H1 (cell line): ENCODE measurements at regions not wholly inside any gene's neighbourhood (a gene's known extent, or its start where the extent isn't known, plus 50 kb on each side); places are given as distances from the start of the nearest gene placed in this dataset.

Source experiments
- CBX8 ChIP-seq: fragments of 300-800, 300-1000 bp; sonication (generic); IDR thresholded peaks from 2 replicates; pipeline ENCODE4 v1.7.1; 2016; ENCODE audit warnings: low read depth, low read length, borderline replicate concordance
- EP300 ChIP-seq, 2 experiments: IDR thresholded peaks; 1 replicate in 1 of 2; 2 replicates in 1 of 2; pipeline ENCODE4 v1.6.1; 2011 to 2012; ENCODE audit warnings: low read depth in 2 of 2, low read length in 2 of 2, mild to moderate bottlenecking in 2 of 2, borderline replicate concordance in 1 of 2, inconsistent platforms in 1 of 2, moderate library complexity in 1 of 2
- GABPA ChIP-seq: IDR thresholded peaks from 2 replicates; pipeline ENCODE4 v1.6.1; 2011; ENCODE audit warnings: mild to moderate bottlenecking, low read length, moderate library complexity, borderline replicate concordance; ENCODE audit not compliant: insufficient read depth
- SIX5 ChIP-seq: IDR thresholded peaks from 2 replicates; pipeline ENCODE4 v1.6.1; 2011; ENCODE audit warnings: mild to moderate bottlenecking, low read depth, low read length
- TBP ChIP-seq: IDR thresholded peaks from 2 replicates; pipeline ENCODE4 v1.6.1; 2011; ENCODE audit warnings: low read depth, low read length, improper control_type of control experiment
- ZNF274 ChIP-seq: IDR thresholded peaks from 2 replicates; pipeline ENCODE4 v1.7.0; 2012; ENCODE audit warnings: low read length, borderline replicate concordance; ENCODE audit errors: extremely low read depth
- TF ChIP-seq, protein P1 (sequence below): fragments of 300-600 bp; sonication (generic); IDR thresholded peaks from 2 replicates; pipeline ENCODE4 v1.7.1; 2012; ENCODE audit warnings: low read length, moderate library complexity, mild to moderate bottlenecking, inconsistent platforms; ENCODE audit not compliant: insufficient replicate concordance
- TF ChIP-seq, protein P2 (sequence below): IDR thresholded peaks from 2 replicates; pipeline ENCODE4 v1.6.1; 2011; ENCODE audit warnings: low read length, improper control_type of control experiment

DNA sequence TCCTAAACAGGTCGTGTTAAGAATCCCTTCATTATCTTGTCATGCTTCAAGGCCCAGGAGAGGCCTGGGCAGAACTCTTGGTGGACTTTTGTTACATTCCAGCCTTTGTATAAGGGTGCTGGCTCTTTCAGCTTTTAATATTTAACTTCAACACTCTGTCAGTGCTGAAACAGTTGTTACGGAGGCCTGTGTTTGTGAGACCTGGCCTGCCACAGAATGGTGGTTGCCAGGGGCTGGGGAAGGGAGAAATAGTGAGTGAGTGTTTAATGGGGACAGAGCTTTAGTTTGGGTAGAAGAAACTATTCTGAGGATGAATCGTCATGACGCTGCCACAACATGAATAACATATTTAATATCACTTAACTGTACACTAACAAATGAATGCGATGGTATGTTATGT is 1027.6 kb upstream of the PRKX start (continued):
- TF ChIP-seq, protein P1, sequence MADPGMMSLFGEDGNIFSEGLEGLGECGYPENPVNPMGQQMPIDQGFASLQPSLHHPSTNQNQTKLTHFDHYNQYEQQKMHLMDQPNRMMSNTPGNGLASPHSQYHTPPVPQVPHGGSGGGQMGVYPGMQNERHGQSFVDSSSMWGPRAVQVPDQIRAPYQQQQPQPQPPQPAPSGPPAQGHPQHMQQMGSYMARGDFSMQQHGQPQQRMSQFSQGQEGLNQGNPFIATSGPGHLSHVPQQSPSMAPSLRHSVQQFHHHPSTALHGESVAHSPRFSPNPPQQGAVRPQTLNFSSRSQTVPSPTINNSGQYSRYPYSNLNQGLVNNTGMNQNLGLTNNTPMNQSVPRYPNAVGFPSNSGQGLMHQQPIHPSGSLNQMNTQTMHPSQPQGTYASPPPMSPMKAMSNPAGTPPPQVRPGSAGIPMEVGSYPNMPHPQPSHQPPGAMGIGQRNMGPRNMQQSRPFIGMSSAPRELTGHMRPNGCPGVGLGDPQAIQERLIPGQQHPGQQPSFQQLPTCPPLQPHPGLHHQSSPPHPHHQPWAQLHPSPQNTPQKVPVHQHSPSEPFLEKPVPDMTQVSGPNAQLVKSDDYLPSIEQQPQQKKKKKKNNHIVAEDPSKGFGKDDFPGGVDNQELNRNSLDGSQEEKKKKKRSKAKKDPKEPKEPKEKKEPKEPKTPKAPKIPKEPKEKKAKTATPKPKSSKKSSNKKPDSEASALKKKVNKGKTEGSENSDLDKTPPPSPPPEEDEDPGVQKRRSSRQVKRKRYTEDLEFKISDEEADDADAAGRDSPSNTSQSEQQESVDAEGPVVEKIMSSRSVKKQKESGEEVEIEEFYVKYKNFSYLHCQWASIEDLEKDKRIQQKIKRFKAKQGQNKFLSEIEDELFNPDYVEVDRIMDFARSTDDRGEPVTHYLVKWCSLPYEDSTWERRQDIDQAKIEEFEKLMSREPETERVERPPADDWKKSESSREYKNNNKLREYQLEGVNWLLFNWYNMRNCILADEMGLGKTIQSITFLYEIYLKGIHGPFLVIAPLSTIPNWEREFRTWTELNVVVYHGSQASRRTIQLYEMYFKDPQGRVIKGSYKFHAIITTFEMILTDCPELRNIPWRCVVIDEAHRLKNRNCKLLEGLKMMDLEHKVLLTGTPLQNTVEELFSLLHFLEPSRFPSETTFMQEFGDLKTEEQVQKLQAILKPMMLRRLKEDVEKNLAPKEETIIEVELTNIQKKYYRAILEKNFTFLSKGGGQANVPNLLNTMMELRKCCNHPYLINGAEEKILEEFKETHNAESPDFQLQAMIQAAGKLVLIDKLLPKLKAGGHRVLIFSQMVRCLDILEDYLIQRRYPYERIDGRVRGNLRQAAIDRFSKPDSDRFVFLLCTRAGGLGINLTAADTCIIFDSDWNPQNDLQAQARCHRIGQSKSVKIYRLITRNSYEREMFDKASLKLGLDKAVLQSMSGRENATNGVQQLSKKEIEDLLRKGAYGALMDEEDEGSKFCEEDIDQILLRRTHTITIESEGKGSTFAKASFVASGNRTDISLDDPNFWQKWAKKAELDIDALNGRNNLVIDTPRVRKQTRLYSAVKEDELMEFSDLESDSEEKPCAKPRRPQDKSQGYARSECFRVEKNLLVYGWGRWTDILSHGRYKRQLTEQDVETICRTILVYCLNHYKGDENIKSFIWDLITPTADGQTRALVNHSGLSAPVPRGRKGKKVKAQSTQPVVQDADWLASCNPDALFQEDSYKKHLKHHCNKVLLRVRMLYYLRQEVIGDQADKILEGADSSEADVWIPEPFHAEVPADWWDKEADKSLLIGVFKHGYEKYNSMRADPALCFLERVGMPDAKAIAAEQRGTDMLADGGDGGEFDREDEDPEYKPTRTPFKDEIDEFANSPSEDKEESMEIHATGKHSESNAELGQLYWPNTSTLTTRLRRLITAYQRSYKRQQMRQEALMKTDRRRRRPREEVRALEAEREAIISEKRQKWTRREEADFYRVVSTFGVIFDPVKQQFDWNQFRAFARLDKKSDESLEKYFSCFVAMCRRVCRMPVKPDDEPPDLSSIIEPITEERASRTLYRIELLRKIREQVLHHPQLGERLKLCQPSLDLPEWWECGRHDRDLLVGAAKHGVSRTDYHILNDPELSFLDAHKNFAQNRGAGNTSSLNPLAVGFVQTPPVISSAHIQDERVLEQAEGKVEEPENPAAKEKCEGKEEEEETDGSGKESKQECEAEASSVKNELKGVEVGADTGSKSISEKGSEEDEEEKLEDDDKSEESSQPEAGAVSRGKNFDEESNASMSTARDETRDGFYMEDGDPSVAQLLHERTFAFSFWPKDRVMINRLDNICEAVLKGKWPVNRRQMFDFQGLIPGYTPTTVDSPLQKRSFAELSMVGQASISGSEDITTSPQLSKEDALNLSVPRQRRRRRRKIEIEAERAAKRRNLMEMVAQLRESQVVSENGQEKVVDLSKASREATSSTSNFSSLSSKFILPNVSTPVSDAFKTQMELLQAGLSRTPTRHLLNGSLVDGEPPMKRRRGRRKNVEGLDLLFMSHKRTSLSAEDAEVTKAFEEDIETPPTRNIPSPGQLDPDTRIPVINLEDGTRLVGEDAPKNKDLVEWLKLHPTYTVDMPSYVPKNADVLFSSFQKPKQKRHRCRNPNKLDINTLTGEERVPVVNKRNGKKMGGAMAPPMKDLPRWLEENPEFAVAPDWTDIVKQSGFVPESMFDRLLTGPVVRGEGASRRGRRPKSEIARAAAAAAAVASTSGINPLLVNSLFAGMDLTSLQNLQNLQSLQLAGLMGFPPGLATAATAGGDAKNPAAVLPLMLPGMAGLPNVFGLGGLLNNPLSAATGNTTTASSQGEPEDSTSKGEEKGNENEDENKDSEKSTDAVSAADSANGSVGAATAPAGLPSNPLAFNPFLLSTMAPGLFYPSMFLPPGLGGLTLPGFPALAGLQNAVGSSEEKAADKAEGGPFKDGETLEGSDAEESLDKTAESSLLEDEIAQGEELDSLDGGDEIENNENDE, result no peak
- TF ChIP-seq EP300 (IDR thresholded peaks at IDR 0.05; ENCODE audit: borderline replicate concordance in 1 of 2, low read depth in 2 of 2, low read length in 2 of 2) (no peak), GABPA (no peak), ZNF274 (no peak), SIX5 (no peak), TBP (no peak), CBX8 (no peak)
- TF ChIP-seq, protein P2, sequence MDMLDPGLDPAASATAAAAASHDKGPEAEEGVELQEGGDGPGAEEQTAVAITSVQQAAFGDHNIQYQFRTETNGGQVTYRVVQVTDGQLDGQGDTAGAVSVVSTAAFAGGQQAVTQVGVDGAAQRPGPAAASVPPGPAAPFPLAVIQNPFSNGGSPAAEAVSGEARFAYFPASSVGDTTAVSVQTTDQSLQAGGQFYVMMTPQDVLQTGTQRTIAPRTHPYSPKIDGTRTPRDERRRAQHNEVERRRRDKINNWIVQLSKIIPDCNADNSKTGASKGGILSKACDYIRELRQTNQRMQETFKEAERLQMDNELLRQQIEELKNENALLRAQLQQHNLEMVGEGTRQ, result no peak
